IPS-11a (cell line): ENCODE measurements at regions not wholly inside any gene's neighbourhood (a gene's known extent, or its start where the extent isn't known, plus 50 kb on each side); places are given as distances from the start of the nearest gene placed in this dataset.

Experiments
- H3K4me3 ChIP-seq: one replicate; pipeline ENCODE4 v1.5.1; 2013; ENCODE audit warnings: low read depth, low read length, control low read depth

GRCh38 chr9:23524607-23525155 lies 301.4 kb downstream of the ELAVL2 start:
- no peak overlapping the region for H3K4me3 ChIP-seq

- no peak overlapping the region for H3K4me3 ChIP-seq
Measured at GRCh38 chr9:23526806-23527205, 299.2 kb downstream of the ELAVL2 start.

GRCh38 chr9:23532282-23532681 lies 293.8 kb downstream of the ELAVL2 start:
- no peak overlapping the region for H3K4me3 ChIP-seq

- peak overlapping the region; percentile 22 for H3K4me3 ChIP-seq
Measured at GRCh38 chr9:23537192-23538066, 288.6 kb downstream of the ELAVL2 start.

- H3K4me3 ChIP-seq = no peak overlapping the region
Measured at GRCh38 chr9:23538067-23538402, 288.0 kb downstream of the ELAVL2 start.

- H3K4me3 ChIP-seq = no peak overlapping the region
Measured at GRCh38 chr9:23538461-23539003, 287.5 kb downstream of the ELAVL2 start.

- no peak overlapping the region for H3K4me3 ChIP-seq
Measured at GRCh38 chr9:23539311-23539710, 286.7 kb downstream of the ELAVL2 start.

GRCh38 chr9:23541976-23542375 lies 284.1 kb downstream of the ELAVL2 start:
- H3K4me3 ChIP-seq = no peak overlapping the region

GRCh38 chr9:23542438-23542837 lies 283.6 kb downstream of the ELAVL2 start:
- H3K4me3 ChIP-seq = no peak overlapping the region

- no peak overlapping the region for H3K4me3 ChIP-seq
Measured at GRCh38 chr9:23542927-23543326, 283.1 kb downstream of the ELAVL2 start.

GRCh38 chr9:23543419-23543818 lies 282.6 kb downstream of the ELAVL2 start:
- no peak overlapping the region for H3K4me3 ChIP-seq

GRCh38 chr9:23545728-23546127 lies 280.3 kb downstream of the ELAVL2 start:
- H3K4me3 ChIP-seq = no peak overlapping the region

GRCh38 chr9:23551311-23551721 lies 274.7 kb downstream of the ELAVL2 start:
- no peak overlapping the region for H3K4me3 ChIP-seq

- H3K4me3 ChIP-seq = no peak overlapping the region
Measured at GRCh38 chr9:23551929-23552707, 273.9 kb downstream of the ELAVL2 start.

GRCh38 chr9:23552876-23553601 lies 273.0 kb downstream of the ELAVL2 start:
- no peak overlapping the region for H3K4me3 ChIP-seq

- no peak overlapping the region for H3K4me3 ChIP-seq
Measured at GRCh38 chr9:23554686-23555085, 271.4 kb downstream of the ELAVL2 start.

- no peak overlapping the region for H3K4me3 ChIP-seq
Measured at GRCh38 chr9:23555851-23556250, 270.2 kb downstream of the ELAVL2 start.

- H3K4me3 ChIP-seq = no peak overlapping the region
Measured at GRCh38 chr9:23556459-23556858, 269.6 kb downstream of the ELAVL2 start.

GRCh38 chr9:23557689-23558088 lies 268.4 kb downstream of the ELAVL2 start:
- no peak overlapping the region for H3K4me3 ChIP-seq

- no peak overlapping the region for H3K4me3 ChIP-seq
Measured at GRCh38 chr9:23559522-23559921, 266.5 kb downstream of the ELAVL2 start.

GRCh38 chr9:23563517-23563916 lies 262.5 kb downstream of the ELAVL2 start:
- H3K4me3 ChIP-seq = no peak overlapping the region
